ENCODE measurements at regions not wholly inside any gene's neighbourhood (a gene's known extent, or its start where the extent isn't known, plus 50 kb on each side); places are given as distances from the start of the nearest gene placed in this dataset.

GRCh38 chr13:82740442-82740841 lies 1141.8 kb downstream of the SLITRK1 start:
- TF ChIP-seq CTCF (IDR thresholded peaks at IDR 0.05; ENCODE audit: insufficient read depth, low read length, poor library complexity, severe bottlenecking), result no peak
- no peak for DNase-seq (ENCODE audit: low read depth)
- Histone ChIP-seq H3K27me3 (ENCODE audit: control insufficient read depth, insufficient read depth, low read length) (no peaks in the 10 kb centered on the region), H3K36me3 (ENCODE audit: control insufficient read depth, insufficient read depth, low read length) (no peaks in the 10 kb centered on the region), H3K4me3 (ENCODE audit: low read depth, low read length) (no peak overlapping the region)

- DNase-seq (ENCODE audit: low read depth), result no peak
- Histone ChIP-seq H3K36me3 (ENCODE audit: control insufficient read depth, insufficient read depth, low read length) (no peaks in the 10 kb centered on the region), H3K4me3 (ENCODE audit: low read depth, low read length) (no peak overlapping the region), H3K27me3 (ENCODE audit: control insufficient read depth, insufficient read depth, low read length) (no peaks in the 10 kb centered on the region)
- TF ChIP-seq CTCF (IDR thresholded peaks at IDR 0.05; ENCODE audit: insufficient read depth, low read length, poor library complexity, severe bottlenecking), result peak; percentile 2
Measured at GRCh38 chr13:82739881-82740280, 1142.4 kb downstream of the SLITRK1 start.

- no peak overlapping the region for H3K4me3 ChIP-seq (ENCODE audit: low read depth, low read length)
- H3K36me3 ChIP-seq (ENCODE audit: control insufficient read depth, insufficient read depth, low read length), result no peaks in the 10 kb centered on the region
- TF ChIP-seq CTCF (IDR thresholded peaks at IDR 0.05; ENCODE audit: insufficient read depth, low read length, poor library complexity, severe bottlenecking), result no peak
- DNase-seq (ENCODE audit: low read depth), result no peak
- no peaks in the 10 kb centered on the region for H3K27me3 ChIP-seq (ENCODE audit: control insufficient read depth, insufficient read depth, low read length)
Measured at GRCh38 chr13:82729401-82729800, 1152.9 kb downstream of the SLITRK1 start.

GRCh38 chr13:82720986-82721385 lies 1161.3 kb downstream of the SLITRK1 start:
- H3K27me3 ChIP-seq (ENCODE audit: control insufficient read depth, insufficient read depth, low read length), result no peaks in the 10 kb centered on the region
- TF ChIP-seq CTCF (IDR thresholded peaks at IDR 0.05; ENCODE audit: insufficient read depth, low read length, poor library complexity, severe bottlenecking), result no peak

GRCh38 chr13:82719987-82720386 lies 1162.3 kb downstream of the SLITRK1 start:
- H3K36me3 ChIP-seq (ENCODE audit: control insufficient read depth, insufficient read depth, low read length), result no peaks in the 10 kb centered on the region
- no peak for TF ChIP-seq CTCF (IDR thresholded peaks at IDR 0.05; ENCODE audit: insufficient read depth, low read length, poor library complexity, severe bottlenecking)
- no peaks in the 10 kb centered on the region for H3K27me3 ChIP-seq (ENCODE audit: control insufficient read depth, insufficient read depth, low read length)
- no peak for DNase-seq (ENCODE audit: low read depth)
- no peak overlapping the region for H3K4me3 ChIP-seq (ENCODE audit: low read depth, low read length)

More at GRCh38 chr13:82720986-82721385, 1161.3 kb downstream of the SLITRK1 start:
- no peak overlapping the region for H3K4me3 ChIP-seq (ENCODE audit: low read depth, low read length)
- DNase-seq (ENCODE audit: low read depth), result no peak
- H3K36me3 ChIP-seq (ENCODE audit: control insufficient read depth, insufficient read depth, low read length), result no peaks in the 10 kb centered on the region

GRCh38 chr13:82717249-82717648 lies 1165.0 kb downstream of the SLITRK1 start:
- DNase-seq (ENCODE audit: low read depth), result peak; percentile 56
- no peak overlapping the region for H3K4me3 ChIP-seq (ENCODE audit: low read depth, low read length)
- TF ChIP-seq CTCF (IDR thresholded peaks at IDR 0.05; ENCODE audit: insufficient read depth, low read length, poor library complexity, severe bottlenecking), result no peak

More at GRCh38 chr13:82717249-82717648, 1165.0 kb downstream of the SLITRK1 start:
- no peaks in the 10 kb centered on the region for H3K27me3 ChIP-seq (ENCODE audit: control insufficient read depth, insufficient read depth, low read length)
- no peaks in the 10 kb centered on the region for H3K36me3 ChIP-seq (ENCODE audit: control insufficient read depth, insufficient read depth, low read length)
